SK-N-SH (cell line): ENCODE measurements at regions not wholly inside any gene's neighbourhood (a gene's known extent, or its start where the extent isn't known, plus 50 kb on each side); places are given as distances from the start of the nearest gene placed in this dataset.

Source experiments
- CTCF ChIA-PET: fragments of 300-600, 350-600 bp; formaldehyde crosslinking; extraction: SDS; loops from one replicate; lab custom pipeline; 2021; lab: Yijun Ruan, JAX
- POLR2A ChIA-PET: fragments of 350-600 bp; sonication (Branson Sonifier 250); formaldehyde crosslinking; extraction: SDS; loops from one replicate; lab custom pipeline; 2020; ENCODE audit warnings: antibody characterized with exemption, inconsistent platforms; lab: Yijun Ruan, JAX
- DNase-seq: peaks from one replicate; pipeline ENCODE4 v3.0.0; 2012
- H2AFZ ChIP-seq: fragments of 200-600 bp; sonication (generic); 2 replicates; pipeline ENCODE4 v1.8.1; 2016; ENCODE audit warnings: antibody characterized with exemption, mild to moderate bottlenecking, low read depth
- H3F3A ChIP-seq: fragments of 200-600 bp; sonication (generic); replicated peaks from 2 replicates; pipeline ENCODE3; 2016; ENCODE audit warnings: antibody characterized with exemption, mild to moderate bottlenecking; ENCODE audit not compliant: insufficient read depth
- H3K27ac ChIP-seq, 2 experiments: fragments of 200-500 bp in 1 of 2; fragments of 200-600 bp in 1 of 2; sonication (Bioruptor generic) in 1 of 2; sonication (generic), shearing (Covaris generic) in 1 of 2; 2 replicates each; pipeline versions ENCODE4 v1.5.1 to v1.6.1; 2014 to 2016; ENCODE audit warnings: low read depth in 2 of 2, inconsistent platforms in 1 of 2, low read length in 1 of 2, mild to moderate bottlenecking in 1 of 2, mixed read lengths in 1 of 2
- H3K27me3 ChIP-seq: fragments of 200-600 bp; sonication (generic), shearing (Covaris generic); 2 replicates; pipeline ENCODE4 v1.6.1; 2016; ENCODE audit warnings: mixed run types; ENCODE audit not compliant: insufficient read depth
- H3K36me3 ChIP-seq, 2 experiments: fragments of 200-500 bp in 1 of 2; fragments of 200-600 bp in 1 of 2; sonication (Bioruptor generic) in 1 of 2; sonication (generic) in 1 of 2; replicated peaks in 1 of 2; 2 replicates each; pipeline versions ENCODE3 to v1.5.1; 2014 to 2016; ENCODE audit warnings: low read length in 1 of 2, mild to moderate bottlenecking in 1 of 2; ENCODE audit not compliant: insufficient read depth in 2 of 2, control insufficient read depth in 1 of 2
- H3K4me1 ChIP-seq, 2 experiments: fragments of 200-500 bp in 1 of 2; fragments of 200-600 bp in 1 of 2; sonication (Bioruptor generic) in 1 of 2; sonication (generic), shearing (Covaris generic) in 1 of 2; 2 replicates each; pipeline versions ENCODE4 v1.5.1 to v1.6.1; 2014 to 2016; ENCODE audit warnings: low read depth in 1 of 2, low read length in 1 of 2, mixed run types in 1 of 2; ENCODE audit not compliant: insufficient read depth in 2 of 2, control insufficient read depth in 1 of 2
- H3K4me2 ChIP-seq: fragments of 200-600 bp; sonication (generic), shearing (Covaris generic); 2 replicates; pipeline ENCODE4 v1.6.1; 2017; ENCODE audit warnings: mixed run types
- H3K4me3 ChIP-seq, 2 experiments: fragments of 200-500 bp in 1 of 2; fragments of 200-600 bp in 1 of 2; sonication (Bioruptor generic) in 1 of 2; sonication (generic), shearing (Covaris generic) in 1 of 2; 2 replicates each; pipeline versions ENCODE4 v1.5.1 to v1.8.1; 2014 to 2016; ENCODE audit warnings: low read depth in 2 of 2, inconsistent platforms in 1 of 2, low read length in 1 of 2, mild to moderate bottlenecking in 1 of 2, mixed read lengths in 1 of 2, moderate library complexity in 1 of 2
- H3K79me2 ChIP-seq: fragments of 200-600 bp; sonication (generic); 2 replicates; pipeline ENCODE4 v1.8.1; 2017; ENCODE audit warnings: mild to moderate bottlenecking; ENCODE audit not compliant: insufficient read depth
- H3K9ac ChIP-seq: fragments of 200-600 bp; sonication (generic); 2 replicates; pipeline ENCODE4 v1.6.1; 2017; ENCODE audit warnings: mixed run types
- H3K9me2 ChIP-seq: fragments of 200-600 bp; sonication (generic); 2 replicates; pipeline ENCODE4 v1.6.1; 2017; ENCODE audit warnings: mixed run types
- H3K9me3 ChIP-seq: fragments of 200-600 bp; sonication (generic); 2 replicates; pipeline ENCODE4 v1.6.1; 2017; ENCODE audit warnings: mixed run types, mild to moderate bottlenecking, moderate library complexity
- H4K20me1 ChIP-seq: fragments of 200-600 bp; sonication (generic); 2 replicates; pipeline ENCODE4 v1.6.1; 2017; ENCODE audit warnings: mild to moderate bottlenecking, mixed run types; ENCODE audit not compliant: insufficient read depth
- EP300 ChIP-seq, 2 experiments: IDR thresholded peaks; 2 replicates each; pipeline versions ENCODE4 v1.4.0 to v1.6.1; 2012; ENCODE audit warnings: borderline replicate concordance in 1 of 2, low read depth in 1 of 2, low read length in 1 of 2
- EZH2phosphoT487 ChIP-seq: fragments of 200-600 bp; sonication (generic); IDR thresholded peaks from 2 replicates; pipeline ENCODE4 v1.6.1; 2017; ENCODE audit warnings: low read depth, mixed run types, mild to moderate bottlenecking, antibody characterized with exemption, moderate library complexity, borderline replicate concordance
- FOSL2 ChIP-seq: IDR thresholded peaks from 2 replicates; pipeline ENCODE4 v1.4.0; 2012; ENCODE audit warnings: low read depth, mild to moderate bottlenecking, moderate library complexity, borderline replicate concordance
- FOXJ3 ChIP-seq: sonication (generic); formaldehyde crosslinking; IDR thresholded peaks from 2 replicates; pipeline ENCODE4 v1.5.1; 2020; ENCODE audit warnings: mild to moderate bottlenecking, missing genetic modification reagents
- GABPA ChIP-seq: IDR thresholded peaks from 2 replicates; pipeline ENCODE4 v1.4.0; 2012; ENCODE audit warnings: low read depth, mild to moderate bottlenecking
- MEF2A ChIP-seq: IDR thresholded peaks from 2 replicates; pipeline ENCODE4 v1.4.0; 2012; ENCODE audit warnings: low read depth, borderline replicate concordance
- MXI1 ChIP-seq: IDR thresholded peaks from 2 replicates; pipeline ENCODE4 v1.6.1; 2012; ENCODE audit warnings: mild to moderate bottlenecking, low read depth, low read length, improper control_type of control experiment
- NFIC ChIP-seq: IDR thresholded peaks from 2 replicates; pipeline ENCODE4 v1.4.0; 2012; ENCODE audit warnings: borderline replicate concordance
- SIN3A ChIP-seq: IDR thresholded peaks from 2 replicates; pipeline ENCODE4 v1.6.1; 2012; ENCODE audit warnings: low read depth, mild to moderate bottlenecking, low read length, moderate library complexity, borderline replicate concordance
- SMC3 ChIP-seq: IDR thresholded peaks from 2 replicates; pipeline ENCODE4 v1.6.1; 2012; ENCODE audit warnings: low read depth, low read length, improper control_type of control experiment
- YY1 ChIP-seq: IDR thresholded peaks from 2 replicates; pipeline ENCODE4 v1.4.0; 2012; ENCODE audit warnings: low read depth, mild to moderate bottlenecking
- WGBS: methylation state at CpG from one replicate; pipeline ENCODE4 v1.1.6; 2017; ENCODE audit warnings: low lambda C conversion rate; 5-methylcytosine and 5-hydroxymethylcytosine counted together
- TF ChIP-seq, protein P1 (sequence below): fragments of 150-350 bp; IDR thresholded peaks from 2 replicates; pipeline ENCODE4 v1.6.1; 2016; ENCODE audit warnings: mild to moderate bottlenecking, low read depth, low read length
- TF ChIP-seq, protein P2 (sequence below): IDR thresholded peaks from 2 replicates; pipeline ENCODE4 v1.6.1; 2012; ENCODE audit warnings: mild to moderate bottlenecking, low read depth, low read length, moderate library complexity
- TF ChIP-seq, protein P3 (sequence below): IDR thresholded peaks from 2 replicates; pipeline ENCODE4 v1.4.0; 2012; ENCODE audit warnings: low read depth, borderline replicate concordance
- TF ChIP-seq, protein P4 (sequence below): IDR thresholded peaks from 2 replicates; pipeline ENCODE4 v1.4.0; 2012; ENCODE audit warnings: low read depth, borderline replicate concordance
- TF ChIP-seq, protein P5 (sequence below): IDR thresholded peaks from 2 replicates; pipeline ENCODE4 v1.4.0; 2012; ENCODE audit warnings: low read depth

DNA sequence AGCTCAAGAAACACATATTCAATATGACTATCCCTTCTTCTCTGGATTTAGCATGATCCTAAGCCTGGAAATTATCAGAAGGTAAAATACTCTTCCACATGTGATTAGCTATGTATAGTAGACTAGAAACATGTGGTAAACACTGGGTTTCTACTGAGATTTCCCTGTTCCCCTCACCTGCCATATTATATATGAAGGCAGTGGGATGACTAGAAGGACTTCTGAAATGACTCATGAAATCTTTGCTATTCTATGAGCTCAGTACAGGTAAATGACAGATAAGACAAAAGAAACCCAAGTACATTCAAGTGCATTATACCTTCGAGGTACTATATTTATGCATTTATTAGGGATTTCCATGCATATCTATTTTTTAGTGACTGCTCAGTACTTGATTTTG, 152.9 kb downstream of the DNAJB9 start:
- 10% methylated on average over 1 of the region's 1 CpG for WGBS
- ChIA-PET POLR2A (no interaction called here), CTCF (interaction anchor here (0.9 to 2.4 kb wide), 3 partner anchors 9 to 62 kb away, joined by 3 to 5 read pairs (median 4); no protein-coding TSS in a partner anchor)
- Histone ChIP-seq H3K9me3 (no peaks in the 10 kb centered on the region; the same call in 1 of the 2 replicates), H3K4me2 (no peak overlapping the region), H3K9me2 (no peaks in the 10 kb centered on the region), H3K27me3 (no peaks in the 10 kb centered on the region), H3K36me3 (no peaks in the 10 kb centered on the region), H3K4me3 (no peak overlapping the region), H3K9ac (no peak overlapping the region), H2AFZ (no peak overlapping the region), H3K79me2 (no peaks in the 10 kb centered on the region), H3K4me1 (peaks cover 0 to 5% of the 10 kb centered on the region in 2 experiments; a peak in 2 of 4 replicates), H3F3A (no peaks in the 10 kb centered on the region), H3K27ac (no peak overlapping the region), H4K20me1 (no peaks in the 10 kb centered on the region)
- no peak for DNase-seq
- TF ChIP-seq, protein P1, sequence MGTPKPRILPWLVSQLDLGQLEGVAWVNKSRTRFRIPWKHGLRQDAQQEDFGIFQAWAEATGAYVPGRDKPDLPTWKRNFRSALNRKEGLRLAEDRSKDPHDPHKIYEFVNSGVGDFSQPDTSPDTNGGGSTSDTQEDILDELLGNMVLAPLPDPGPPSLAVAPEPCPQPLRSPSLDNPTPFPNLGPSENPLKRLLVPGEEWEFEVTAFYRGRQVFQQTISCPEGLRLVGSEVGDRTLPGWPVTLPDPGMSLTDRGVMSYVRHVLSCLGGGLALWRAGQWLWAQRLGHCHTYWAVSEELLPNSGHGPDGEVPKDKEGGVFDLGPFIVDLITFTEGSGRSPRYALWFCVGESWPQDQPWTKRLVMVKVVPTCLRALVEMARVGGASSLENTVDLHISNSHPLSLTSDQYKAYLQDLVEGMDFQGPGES = no peak
- TF ChIP-seq NFIC (no peak), GABPA (no peak)
- TF ChIP-seq, protein P2, sequence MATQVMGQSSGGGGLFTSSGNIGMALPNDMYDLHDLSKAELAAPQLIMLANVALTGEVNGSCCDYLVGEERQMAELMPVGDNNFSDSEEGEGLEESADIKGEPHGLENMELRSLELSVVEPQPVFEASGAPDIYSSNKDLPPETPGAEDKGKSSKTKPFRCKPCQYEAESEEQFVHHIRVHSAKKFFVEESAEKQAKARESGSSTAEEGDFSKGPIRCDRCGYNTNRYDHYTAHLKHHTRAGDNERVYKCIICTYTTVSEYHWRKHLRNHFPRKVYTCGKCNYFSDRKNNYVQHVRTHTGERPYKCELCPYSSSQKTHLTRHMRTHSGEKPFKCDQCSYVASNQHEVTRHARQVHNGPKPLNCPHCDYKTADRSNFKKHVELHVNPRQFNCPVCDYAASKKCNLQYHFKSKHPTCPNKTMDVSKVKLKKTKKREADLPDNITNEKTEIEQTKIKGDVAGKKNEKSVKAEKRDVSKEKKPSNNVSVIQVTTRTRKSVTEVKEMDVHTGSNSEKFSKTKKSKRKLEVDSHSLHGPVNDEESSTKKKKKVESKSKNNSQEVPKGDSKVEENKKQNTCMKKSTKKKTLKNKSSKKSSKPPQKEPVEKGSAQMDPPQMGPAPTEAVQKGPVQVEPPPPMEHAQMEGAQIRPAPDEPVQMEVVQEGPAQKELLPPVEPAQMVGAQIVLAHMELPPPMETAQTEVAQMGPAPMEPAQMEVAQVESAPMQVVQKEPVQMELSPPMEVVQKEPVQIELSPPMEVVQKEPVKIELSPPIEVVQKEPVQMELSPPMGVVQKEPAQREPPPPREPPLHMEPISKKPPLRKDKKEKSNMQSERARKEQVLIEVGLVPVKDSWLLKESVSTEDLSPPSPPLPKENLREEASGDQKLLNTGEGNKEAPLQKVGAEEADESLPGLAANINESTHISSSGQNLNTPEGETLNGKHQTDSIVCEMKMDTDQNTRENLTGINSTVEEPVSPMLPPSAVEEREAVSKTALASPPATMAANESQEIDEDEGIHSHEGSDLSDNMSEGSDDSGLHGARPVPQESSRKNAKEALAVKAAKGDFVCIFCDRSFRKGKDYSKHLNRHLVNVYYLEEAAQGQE = no peak

DNA sequence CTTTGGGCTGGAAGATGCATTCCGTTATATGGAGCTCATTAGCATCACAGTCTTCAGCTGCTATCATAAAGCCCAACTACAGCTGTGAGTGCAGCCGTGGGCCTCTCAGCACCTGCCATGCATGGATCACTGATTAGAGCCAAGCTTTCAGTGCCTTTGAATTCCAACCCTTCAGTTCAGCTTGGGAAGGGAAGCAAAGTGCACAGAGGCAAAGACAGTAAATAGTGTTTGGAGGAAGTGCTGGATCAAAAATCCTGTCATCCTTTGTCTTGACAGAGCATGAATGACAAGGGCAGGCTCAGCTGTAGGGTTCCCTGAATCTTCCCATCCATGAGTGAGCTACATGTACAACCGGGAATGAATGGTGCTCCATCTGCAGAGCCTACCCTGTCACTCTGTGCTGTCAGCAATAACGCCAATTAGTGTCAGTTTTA, 153.7 kb downstream of the DNAJB9 start:
- Histone ChIP-seq H3K27me3 (no peaks in the 10 kb centered on the region), H3K79me2 (no peaks in the 10 kb centered on the region), H3K36me3 (no peaks in the 10 kb centered on the region), H3K4me1 (peaks cover 0 to 5% of the 10 kb centered on the region in 2 experiments; a peak in 2 of 4 replicates), H3K27ac (no peak overlapping the region), H3K9me2 (no peaks in the 10 kb centered on the region), H3F3A (no peaks in the 10 kb centered on the region), H4K20me1 (no peaks in the 10 kb centered on the region), H3K4me3 (no peak overlapping the region), H3K9ac (no peak overlapping the region), H3K4me2 (no peak overlapping the region), H2AFZ (no peak overlapping the region), H3K9me3 (no peaks in the 10 kb centered on the region)
- peak; percentile 28 for DNase-seq
- CTCF ChIA-PET = interaction anchor here (1.8 to 2.4 kb wide), 2 partner anchors 9 to 63 kb away, joined by 4 to 5 read pairs; no protein-coding TSS in a partner anchor
- 7% methylated on average over 4 of the region's 4 CpGs for WGBS
- POLR2A ChIA-PET = no interaction called here
- TF ChIP-seq NFIC = no peak
- TF ChIP-seq, protein P1 = no peak
- no peak for TF ChIP-seq EZH2phosphoT487
- no peak for TF ChIP-seq FOSL2
- TF ChIP-seq SMC3 = no peak
- TF ChIP-seq, protein P3, sequence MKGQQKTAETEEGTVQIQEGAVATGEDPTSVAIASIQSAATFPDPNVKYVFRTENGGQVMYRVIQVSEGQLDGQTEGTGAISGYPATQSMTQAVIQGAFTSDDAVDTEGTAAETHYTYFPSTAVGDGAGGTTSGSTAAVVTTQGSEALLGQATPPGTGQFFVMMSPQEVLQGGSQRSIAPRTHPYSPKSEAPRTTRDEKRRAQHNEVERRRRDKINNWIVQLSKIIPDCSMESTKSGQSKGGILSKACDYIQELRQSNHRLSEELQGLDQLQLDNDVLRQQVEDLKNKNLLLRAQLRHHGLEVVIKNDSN = no peak
- TF ChIP-seq, protein P4, sequence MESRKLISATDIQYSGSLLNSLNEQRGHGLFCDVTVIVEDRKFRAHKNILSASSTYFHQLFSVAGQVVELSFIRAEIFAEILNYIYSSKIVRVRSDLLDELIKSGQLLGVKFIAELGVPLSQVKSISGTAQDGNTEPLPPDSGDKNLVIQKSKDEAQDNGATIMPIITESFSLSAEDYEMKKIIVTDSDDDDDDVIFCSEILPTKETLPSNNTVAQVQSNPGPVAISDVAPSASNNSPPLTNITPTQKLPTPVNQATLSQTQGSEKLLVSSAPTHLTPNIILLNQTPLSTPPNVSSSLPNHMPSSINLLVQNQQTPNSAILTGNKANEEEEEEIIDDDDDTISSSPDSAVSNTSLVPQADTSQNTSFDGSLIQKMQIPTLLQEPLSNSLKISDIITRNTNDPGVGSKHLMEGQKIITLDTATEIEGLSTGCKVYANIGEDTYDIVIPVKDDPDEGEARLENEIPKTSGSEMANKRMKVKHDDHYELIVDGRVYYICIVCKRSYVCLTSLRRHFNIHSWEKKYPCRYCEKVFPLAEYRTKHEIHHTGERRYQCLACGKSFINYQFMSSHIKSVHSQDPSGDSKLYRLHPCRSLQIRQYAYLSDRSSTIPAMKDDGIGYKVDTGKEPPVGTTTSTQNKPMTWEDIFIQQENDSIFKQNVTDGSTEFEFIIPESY = no peak
- no peak for TF ChIP-seq EP300 (IDR thresholded peaks at IDR 0.05; ENCODE audit: borderline replicate concordance in 1 of 2, low read depth in 1 of 2, low read length in 1 of 2)
- no peak for TF ChIP-seq MEF2A
- TF ChIP-seq, protein P5, sequence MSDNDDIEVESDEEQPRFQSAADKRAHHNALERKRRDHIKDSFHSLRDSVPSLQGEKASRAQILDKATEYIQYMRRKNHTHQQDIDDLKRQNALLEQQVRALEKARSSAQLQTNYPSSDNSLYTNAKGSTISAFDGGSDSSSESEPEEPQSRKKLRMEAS = no peak
- TF ChIP-seq YY1 = no peak
- no peak for TF ChIP-seq SIN3A
- no peak for TF ChIP-seq FOXJ3 (CRISPR knock-in tag)
- no peak for TF ChIP-seq MXI1
